HG03520 (cell line): ENCODE measurements at regions not wholly inside any gene's neighbourhood (a gene's known extent, or its start where the extent isn't known, plus 50 kb on each side); places are given as distances from the start of the nearest gene placed in this dataset.

ENCODE experiments used
- ATAC-seq: cut with Tn5 transposase; IDR thresholded peaks from one replicate; pipeline ENCODE4 v1.9.1; 2021; ENCODE audit warnings: mild to moderate bottlenecking, moderate library complexity; ENCODE audit not compliant: unreplicated experiment

GRCh38 chr6:56407883-56408410 is 160.6 kb upstream of the COL21A1 start:
- ATAC-seq, result no peak

DNA sequence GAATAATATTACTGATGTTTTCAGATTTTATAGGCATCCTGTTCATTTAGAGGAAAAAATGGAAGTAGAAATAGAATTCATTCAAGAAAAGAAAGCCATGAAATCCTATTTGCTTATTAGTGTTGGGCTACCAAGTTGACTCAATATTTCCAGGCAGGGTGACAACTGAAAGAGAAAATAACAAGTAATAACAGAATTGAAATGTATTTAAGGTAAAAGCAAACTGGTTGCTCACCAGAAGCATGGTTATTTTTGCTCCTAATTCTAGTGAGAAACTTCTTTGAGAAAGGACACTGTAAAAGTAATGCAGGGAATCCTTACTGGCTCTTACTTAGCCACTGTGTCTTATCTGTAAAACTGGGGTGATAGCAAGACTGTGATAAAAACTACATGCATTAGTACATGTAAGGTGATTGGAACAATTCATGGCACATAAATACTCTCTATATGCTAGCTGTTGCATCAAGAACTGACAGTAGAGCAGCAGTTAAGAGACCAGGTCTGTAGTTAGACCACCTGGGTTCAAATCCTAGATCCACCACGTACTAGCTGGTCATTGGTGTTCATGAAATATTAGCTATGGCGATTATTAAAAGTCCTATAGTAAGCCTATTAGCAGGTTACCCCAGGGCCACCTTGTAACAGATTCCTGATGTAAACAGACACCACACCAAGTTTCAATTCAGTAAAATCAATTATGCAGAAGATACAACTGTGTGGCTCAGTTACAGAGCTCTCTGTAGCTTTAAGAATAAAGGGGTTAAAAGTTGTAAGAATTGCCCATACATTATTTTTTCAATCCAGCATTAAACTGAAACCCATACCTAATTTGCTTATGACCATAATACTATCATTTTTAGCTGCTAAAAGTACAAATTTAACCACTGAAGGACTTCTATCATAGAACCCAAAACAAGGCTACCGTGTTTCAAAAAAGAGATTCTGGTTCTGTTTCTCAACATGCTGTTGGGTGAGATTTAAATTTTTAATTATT is 159.2 kb upstream of the COL21A1 start:
- peak; percentile 58 for ATAC-seq

- no peak for ATAC-seq
Observed at GRCh38 chr6:56404599-56404998, 157.2 kb upstream of the COL21A1 start.

GRCh38 chr6:56403745-56404144 is 156.4 kb upstream of the COL21A1 start:
- ATAC-seq, result no peak

- no peak for ATAC-seq
Observed at GRCh38 chr6:56401477-56402070, 154.2 kb upstream of the COL21A1 start.

DNA sequence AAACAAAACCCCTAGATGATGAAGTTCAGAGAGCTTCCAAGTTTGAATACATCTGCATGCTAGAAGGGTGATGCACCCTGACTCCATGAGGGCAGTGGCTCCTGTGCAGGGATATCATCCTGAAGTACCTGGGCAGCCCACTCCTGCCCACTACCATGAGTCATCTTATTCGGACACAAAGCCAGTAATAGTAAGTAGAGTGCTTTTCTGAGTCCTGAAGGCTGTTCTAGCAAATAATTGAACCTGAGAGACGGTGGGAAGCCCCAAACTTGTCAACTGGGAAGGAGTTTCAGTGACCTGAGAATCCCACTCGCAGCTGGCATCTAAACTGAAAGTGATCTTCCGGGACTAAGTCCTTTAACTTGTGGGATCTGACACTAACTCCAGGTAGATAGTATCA is 152.9 kb upstream of the COL21A1 start:
- no peak for ATAC-seq

GRCh38 chr6:56399672-56400263 is 152.4 kb upstream of the COL21A1 start:
- no peak for ATAC-seq

- ATAC-seq, result no peak
Observed at GRCh38 chr6:56399250-56399671, 151.9 kb upstream of the COL21A1 start.

- no peak for ATAC-seq
Observed at GRCh38 chr6:56396435-56396834, 149.1 kb upstream of the COL21A1 start.

GRCh38 chr6:56393615-56394612 is 146.5 kb upstream of the COL21A1 start:
- no peak for ATAC-seq

- no peak for ATAC-seq
Observed at GRCh38 chr6:56388415-56388755, 141.0 kb upstream of the COL21A1 start.

DNA sequence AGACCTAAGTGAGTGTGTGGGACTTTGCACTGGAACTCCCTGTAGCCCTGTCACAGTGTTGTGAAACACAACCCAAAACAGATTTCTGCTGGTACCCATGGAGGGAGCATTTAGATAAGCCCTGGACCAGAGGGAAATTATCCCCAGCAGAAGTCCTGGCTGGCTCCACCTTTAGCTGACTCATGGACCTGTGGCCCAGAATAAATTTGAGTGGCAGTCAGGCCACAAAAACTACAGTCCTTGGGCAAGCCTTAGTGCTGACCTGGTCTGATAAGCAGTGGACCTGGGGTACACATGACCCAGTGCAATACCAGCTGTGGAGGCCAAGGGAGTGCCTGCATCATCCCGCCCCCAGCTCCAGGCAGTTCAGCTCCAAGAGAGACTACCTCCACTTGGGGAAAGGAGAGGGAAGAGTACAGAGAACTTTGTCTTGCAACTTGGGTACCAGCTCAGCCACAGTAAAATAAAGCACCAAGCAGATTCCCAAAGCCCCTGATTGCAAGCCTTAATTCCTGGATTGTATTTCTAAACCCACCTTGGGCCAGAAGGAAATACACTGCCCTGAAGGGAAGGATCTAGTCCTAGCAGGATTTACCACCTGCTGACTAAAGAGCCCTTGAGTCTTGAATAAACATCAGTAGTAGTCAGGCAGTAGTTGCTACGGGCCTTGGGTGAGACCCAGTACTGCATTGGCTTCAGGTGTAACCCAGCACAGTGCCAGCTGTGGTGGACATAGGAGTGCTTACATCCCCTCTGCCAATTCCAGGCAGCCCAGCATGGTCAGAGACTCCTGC is 140.4 kb upstream of the COL21A1 start:
- ATAC-seq, result no peak

DNA sequence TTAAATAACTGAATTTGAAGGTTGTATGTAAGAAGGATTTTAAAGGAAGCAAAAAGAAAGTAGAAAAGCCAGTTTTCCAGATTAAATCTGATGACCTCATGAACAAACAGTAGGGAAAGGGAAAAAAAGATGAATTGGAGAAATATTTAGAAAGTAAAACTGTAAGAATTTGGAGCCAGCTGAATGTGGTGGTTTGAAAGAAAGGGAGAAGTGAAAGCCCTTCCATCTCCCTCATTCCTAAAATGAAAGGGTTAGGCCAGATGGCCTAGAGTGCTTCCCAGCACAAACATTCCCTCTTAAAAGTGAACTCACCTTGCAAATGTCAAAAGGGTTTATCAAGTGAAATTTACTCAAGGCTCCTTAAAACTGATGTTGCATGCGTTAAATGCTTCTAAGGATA is 139.3 kb upstream of the COL21A1 start:
- ATAC-seq, result no peak

GRCh38 chr6:56385981-56386593 is 138.7 kb upstream of the COL21A1 start:
- no peak for ATAC-seq

GRCh38 chr6:56383160-56383559 is 135.8 kb upstream of the COL21A1 start:
- no peak for ATAC-seq

DNA sequence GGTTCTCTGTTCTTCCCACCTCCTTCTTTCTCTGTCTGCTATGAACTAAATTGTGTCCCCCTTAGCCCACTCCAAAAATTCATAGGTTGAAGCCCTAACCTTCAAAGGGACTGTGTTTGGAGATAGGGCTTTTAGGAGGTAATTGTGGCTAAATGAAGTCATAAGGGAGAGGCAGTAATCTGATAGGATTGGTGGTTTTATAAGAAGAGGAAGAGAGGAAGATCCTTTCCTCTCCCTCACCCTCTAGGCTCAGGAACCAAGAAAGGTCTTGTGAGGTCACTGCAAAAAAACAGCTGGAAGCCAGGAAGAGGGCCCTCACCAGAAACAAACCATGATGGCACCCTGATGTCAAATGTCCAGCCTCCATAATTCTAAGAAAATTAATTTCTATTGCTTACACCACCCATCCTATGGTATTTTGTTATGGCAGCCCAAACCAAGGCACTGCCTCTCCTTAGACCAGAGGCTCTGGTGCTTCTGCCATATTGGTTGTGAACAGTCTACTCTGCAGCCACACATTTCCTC is 135.1 kb upstream of the COL21A1 start:
- no peak for ATAC-seq

- ATAC-seq, result no peak
Observed at GRCh38 chr6:56381801-56382251, 134.4 kb upstream of the COL21A1 start.

DNA sequence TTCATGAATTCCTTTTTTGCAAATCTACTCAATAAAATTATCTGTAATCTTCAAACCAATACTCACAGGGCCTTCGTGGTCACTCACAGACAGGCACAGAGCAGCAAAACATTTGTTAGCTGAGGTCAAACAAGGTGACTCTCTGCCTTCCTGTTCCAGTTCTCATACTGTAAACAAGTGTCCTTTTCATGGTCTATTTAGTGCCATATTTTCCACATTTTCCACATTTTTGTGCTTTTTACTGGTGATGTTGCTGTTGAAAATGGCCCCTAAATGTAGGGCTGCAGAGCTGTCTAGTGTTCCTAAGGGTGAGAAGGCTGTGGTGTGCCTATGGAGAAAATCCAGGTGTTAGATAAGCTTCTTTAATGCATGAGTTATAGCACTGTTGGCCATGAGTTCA is 133.1 kb upstream of the COL21A1 start:
- ATAC-seq, result no peak
